H1 (cell line): ENCODE measurements at regions not wholly inside any gene's neighbourhood (a gene's known extent, or its start where the extent isn't known, plus 50 kb on each side); places are given as distances from the start of the nearest gene placed in this dataset.

Experiments
- BACH1 ChIP-seq: IDR thresholded peaks from 2 replicates; pipeline ENCODE4 v1.6.1; 2012; ENCODE audit warnings: low read length, improper control_type of control experiment
- CEBPB ChIP-seq: IDR thresholded peaks from 2 replicates; pipeline ENCODE4 v1.6.1; 2012; ENCODE audit warnings: low read depth, low read length
- RBBP5 ChIP-seq: IDR thresholded peaks from 2 replicates; pipeline ENCODE4 v1.7.1; 2012; ENCODE audit warnings: low read depth, mild to moderate bottlenecking, inconsistent platforms, low read length, moderate library complexity, borderline replicate concordance
- TCF12 ChIP-seq: IDR thresholded peaks from 2 replicates; pipeline ENCODE4 v1.6.1; 2011; ENCODE audit warnings: low read depth, mild to moderate bottlenecking, low read length
- TEAD4 ChIP-seq: IDR thresholded peaks from 2 replicates; pipeline ENCODE4 v1.6.1; 2012; ENCODE audit warnings: low read depth, low read length, inconsistent platforms, mixed read lengths
- TF ChIP-seq, protein P1 (sequence below): IDR thresholded peaks from 2 replicates; pipeline ENCODE4 v1.6.1; 2012; ENCODE audit warnings: low read length, inconsistent platforms
- TF ChIP-seq, protein P2 (sequence below): IDR thresholded peaks from 2 replicates; pipeline ENCODE4 v1.6.1; 2011; ENCODE audit warnings: low read depth, mild to moderate bottlenecking, low read length; ENCODE audit not compliant: insufficient read depth

DNA sequence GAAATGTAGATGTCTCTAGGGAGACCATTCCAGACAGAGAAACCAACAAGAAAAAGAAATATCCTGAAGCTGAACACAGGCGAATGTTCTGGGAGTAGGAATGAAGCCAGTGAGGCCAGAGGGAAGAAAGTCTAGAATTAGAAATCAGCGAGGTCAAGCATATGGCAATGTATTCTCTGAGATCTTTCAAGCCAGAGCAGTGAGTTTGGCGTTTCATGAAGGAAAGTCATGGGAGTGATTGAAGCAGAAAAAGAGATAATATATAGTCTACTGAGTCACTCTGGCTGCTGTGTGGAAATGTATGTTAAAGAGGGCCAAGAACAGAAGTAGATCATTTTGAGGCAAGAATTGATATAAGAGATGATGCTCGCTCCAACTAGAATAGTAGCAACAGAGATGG, 576.0 kb downstream of the PCDH17 start (continued):
- TF ChIP-seq TCF12, result no peak
- TF ChIP-seq, protein P1, sequence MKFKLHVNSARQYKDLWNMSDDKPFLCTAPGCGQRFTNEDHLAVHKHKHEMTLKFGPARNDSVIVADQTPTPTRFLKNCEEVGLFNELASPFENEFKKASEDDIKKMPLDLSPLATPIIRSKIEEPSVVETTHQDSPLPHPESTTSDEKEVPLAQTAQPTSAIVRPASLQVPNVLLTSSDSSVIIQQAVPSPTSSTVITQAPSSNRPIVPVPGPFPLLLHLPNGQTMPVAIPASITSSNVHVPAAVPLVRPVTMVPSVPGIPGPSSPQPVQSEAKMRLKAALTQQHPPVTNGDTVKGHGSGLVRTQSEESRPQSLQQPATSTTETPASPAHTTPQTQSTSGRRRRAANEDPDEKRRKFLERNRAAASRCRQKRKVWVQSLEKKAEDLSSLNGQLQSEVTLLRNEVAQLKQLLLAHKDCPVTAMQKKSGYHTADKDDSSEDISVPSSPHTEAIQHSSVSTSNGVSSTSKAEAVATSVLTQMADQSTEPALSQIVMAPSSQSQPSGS, result no peak
- TF ChIP-seq TEAD4, result no peak
- TF ChIP-seq CEBPB, result no peak
- TF ChIP-seq BACH1, result no peak
- TF ChIP-seq, protein P2, sequence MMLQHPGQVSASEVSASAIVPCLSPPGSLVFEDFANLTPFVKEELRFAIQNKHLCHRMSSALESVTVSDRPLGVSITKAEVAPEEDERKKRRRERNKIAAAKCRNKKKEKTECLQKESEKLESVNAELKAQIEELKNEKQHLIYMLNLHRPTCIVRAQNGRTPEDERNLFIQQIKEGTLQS, result no peak
- no peak for TF ChIP-seq RBBP5
